ENCODE measurements at regions not wholly inside any gene's neighbourhood (a gene's known extent, or its start where the extent isn't known, plus 50 kb on each side); places are given as distances from the start of the nearest gene placed in this dataset.
A peak's percentile ranks its signal among the peaks of the same experiment; 100 is the strongest.

- no peaks in the 10 kb centered on the region for H3K9me3 ChIP-seq (ENCODE audit: low read length)
- TF ChIP-seq MXI1 (conservative IDR thresholded peaks at IDR 0.05; ENCODE audit: poor library complexity, severe bottlenecking) (no peak), POLR2AphosphoS5 (IDR thresholded peaks at IDR 0.05) (no peak), TAF1 (IDR thresholded peaks at IDR 0.05; ENCODE audit: low read depth) (no peak)
- H3F3A ChIP-seq (ENCODE audit: insufficient read depth, low read length, poor library complexity, severe bottlenecking), result no peaks in the 10 kb centered on the region
- H3K79me2 ChIP-seq (replicated peaks; ENCODE audit: insufficient read depth, low read length), result no peaks in the 10 kb centered on the region
- no peak overlapping the region for H3K4me2 ChIP-seq (ENCODE audit: low read length)
- H2AFZ ChIP-seq (ENCODE audit: low read depth, low read length), result no peak overlapping the region
- no peaks in the 10 kb centered on the region for H4K20me1 ChIP-seq (ENCODE audit: insufficient read depth)
- H3K9me2 ChIP-seq (ENCODE audit: insufficient read depth, low read length), result no peaks in the 10 kb centered on the region
- no peaks in the 10 kb centered on the region for H3K27me3 ChIP-seq (ENCODE audit: insufficient read depth, low read depth, low read length)
- no peaks in the 10 kb centered on the region for H3K36me3 ChIP-seq (ENCODE audit: insufficient read depth, low read length)
- H3K27ac ChIP-seq (ENCODE audit: low read length), result no peak overlapping the region
- H3K4me3 ChIP-seq (ENCODE audit: low read length), result no peak overlapping the region
- H3K9ac ChIP-seq (ENCODE audit: low read length), result no peak overlapping the region
These were observed 85.7 kb downstream of the TRIM42 start for GRCh38 chr3:140763532-140763931.

GRCh38 chr3:140765246-140765645 lies 87.4 kb downstream of the TRIM42 start:
- Histone ChIP-seq H3K9me3 (ENCODE audit: low read length) (no peaks in the 10 kb centered on the region), H3K9me2 (ENCODE audit: insufficient read depth, low read length) (no peaks in the 10 kb centered on the region), H3K9ac (ENCODE audit: low read length) (no peak overlapping the region), H3K4me2 (ENCODE audit: low read length) (no peak overlapping the region), H2AFZ (ENCODE audit: low read depth, low read length) (no peak overlapping the region), H3F3A (ENCODE audit: insufficient read depth, low read length, poor library complexity, severe bottlenecking) (no peaks in the 10 kb centered on the region), H3K36me3 (ENCODE audit: insufficient read depth, low read length) (no peaks in the 10 kb centered on the region), H3K27me3 (ENCODE audit: insufficient read depth, low read depth, low read length) (no peaks in the 10 kb centered on the region), H4K20me1 (ENCODE audit: insufficient read depth) (no peaks in the 10 kb centered on the region), H3K4me3 (ENCODE audit: low read length) (no peak overlapping the region), H3K27ac (ENCODE audit: low read length) (no peak overlapping the region), H3K79me2 (replicated peaks; ENCODE audit: insufficient read depth, low read length) (no peaks in the 10 kb centered on the region)
- TF ChIP-seq EP300 (conservative IDR thresholded peaks at IDR 0.05; ENCODE audit: poor library complexity, severe bottlenecking) (no peak), MXI1 (conservative IDR thresholded peaks at IDR 0.05; ENCODE audit: poor library complexity, severe bottlenecking) (no peak), EZH2 (IDR thresholded peaks at IDR 0.05; ENCODE audit: borderline replicate concordance, insufficient read depth, low read length, poor library complexity, severe bottlenecking) (no peak), REST (IDR thresholded peaks at IDR 0.05; ENCODE audit: borderline replicate concordance) (no peak), SMC3 (conservative IDR thresholded peaks at IDR 0.05; ENCODE audit: poor library complexity) (no peak), CTCF (IDR thresholded peaks at IDR 0.05; ENCODE audit: poor library complexity, severe bottlenecking) (no peak), RAD21 (conservative IDR thresholded peaks at IDR 0.05) (no peak), TAF1 (IDR thresholded peaks at IDR 0.05; ENCODE audit: low read depth) (no peak), POLR2AphosphoS5 (IDR thresholded peaks at IDR 0.05) (no peak)

DNA sequence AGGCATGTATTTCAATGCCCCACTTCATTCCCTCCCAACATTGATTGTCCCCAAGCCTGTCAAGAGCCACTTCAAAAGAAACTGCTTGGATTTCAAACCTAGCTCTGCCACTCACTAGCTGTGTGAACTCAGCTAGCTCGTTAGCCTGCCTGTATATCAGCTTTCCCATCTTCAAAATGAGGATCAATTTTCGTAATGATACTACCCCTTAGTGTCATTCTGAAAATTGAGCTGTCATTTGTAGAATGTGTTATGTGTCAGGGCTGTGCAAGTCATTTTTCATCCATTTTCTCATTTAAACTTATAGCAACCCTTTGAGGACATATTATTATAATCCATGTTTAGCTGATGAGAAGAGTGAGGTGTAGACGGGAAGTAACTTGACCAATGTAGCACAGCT lies 88.6 kb downstream of the TRIM42 start:
- no peaks in the 10 kb centered on the region for H3K9me3 ChIP-seq (ENCODE audit: low read length)
- H3K9ac ChIP-seq (ENCODE audit: low read length), result no peak overlapping the region
- H4K20me1 ChIP-seq (ENCODE audit: insufficient read depth), result no peaks in the 10 kb centered on the region
- H3K27ac ChIP-seq (ENCODE audit: low read length), result no peak overlapping the region
- H3K4me2 ChIP-seq (ENCODE audit: low read length), result no peak overlapping the region
- no peaks in the 10 kb centered on the region for H3F3A ChIP-seq (ENCODE audit: insufficient read depth, low read length, poor library complexity, severe bottlenecking)
- no peak overlapping the region for H2AFZ ChIP-seq (ENCODE audit: low read depth, low read length)
- H3K4me3 ChIP-seq (ENCODE audit: low read length), result no peak overlapping the region
- H3K79me2 ChIP-seq (replicated peaks; ENCODE audit: insufficient read depth, low read length), result no peaks in the 10 kb centered on the region
- no peak for TF ChIP-seq MXI1 (conservative IDR thresholded peaks at IDR 0.05; ENCODE audit: poor library complexity, severe bottlenecking)
- peak; percentile 47 for TF ChIP-seq POLR2AphosphoS5 (IDR thresholded peaks at IDR 0.05)
- TF ChIP-seq SMC3 (conservative IDR thresholded peaks at IDR 0.05; ENCODE audit: poor library complexity), result no peak
- no peak for TF ChIP-seq TAF1 (IDR thresholded peaks at IDR 0.05; ENCODE audit: low read depth)
- TF ChIP-seq REST (IDR thresholded peaks at IDR 0.05; ENCODE audit: borderline replicate concordance), result no peak
- peak; percentile 76 for TF ChIP-seq EP300 (conservative IDR thresholded peaks at IDR 0.05; ENCODE audit: poor library complexity, severe bottlenecking)
- H3K27me3 ChIP-seq (ENCODE audit: insufficient read depth, low read depth, low read length), result no peaks in the 10 kb centered on the region
- H3K9me2 ChIP-seq (ENCODE audit: insufficient read depth, low read length), result no peaks in the 10 kb centered on the region
- no peaks in the 10 kb centered on the region for H3K36me3 ChIP-seq (ENCODE audit: insufficient read depth, low read length)
